RWPE2 (cell line): ENCODE measurements at regions not wholly inside any gene's neighbourhood (a gene's known extent, or its start where the extent isn't known, plus 50 kb on each side); places are given as distances from the start of the nearest gene placed in this dataset.
A peak's percentile ranks its signal among the peaks of the same experiment; 100 is the strongest.

Experiments used
- ATAC-seq: fragments of 200-7000 bp; cut with Tn5 transposase; 3 replicates; pipeline ENCODE4 v1.9.1; 2021; ENCODE audit warnings: low read depth
- DNase-seq: peaks from one replicate; pipeline ENCODE4 v3.0.0-alpha.2; 2020; ENCODE audit warnings: low spot score
- H3K27ac ChIP-seq: fragments of 450-650 bp; 2 replicates; pipeline ENCODE4 v1.5.1; 2017; ENCODE audit warnings: mild to moderate bottlenecking; ENCODE audit not compliant: poor library complexity, severe bottlenecking
- H3K27me3 ChIP-seq: fragments of 250-450 bp; sonication (Bioruptor Pico); 2 replicates; pipeline ENCODE4 v1.5.1; 2021; ENCODE audit warnings: mild to moderate bottlenecking, moderate library complexity; ENCODE audit not compliant: insufficient read depth, poor library complexity, severe bottlenecking
- H3K36me3 ChIP-seq: fragments of 250-450 bp; sonication (Bioruptor Pico); 2 replicates; pipeline ENCODE4 v1.5.1; 2020; ENCODE audit warnings: low read depth, mild to moderate bottlenecking, moderate library complexity
- H3K4me1 ChIP-seq: fragments of 250-450 bp; sonication (Bioruptor Pico); 2 replicates; pipeline ENCODE4 v1.5.1; 2021; ENCODE audit warnings: mild to moderate bottlenecking, moderate library complexity; ENCODE audit not compliant: insufficient read depth, poor library complexity, severe bottlenecking
- H3K4me3 ChIP-seq: fragments of 250-450 bp; sonication (Bioruptor Pico); 2 replicates; pipeline ENCODE4 v1.5.1; 2021; ENCODE audit warnings: mild to moderate bottlenecking, moderate library complexity; ENCODE audit not compliant: severe bottlenecking
- H3K9me3 ChIP-seq: fragments of 250-450 bp; sonication (Bioruptor Pico); 2 replicates; pipeline ENCODE4 v1.5.1; 2021; ENCODE audit warnings: mild to moderate bottlenecking, moderate library complexity; ENCODE audit not compliant: severe bottlenecking
- TF ChIP-seq, protein P1 (sequence below): fragments of 450-650 bp; IDR thresholded peaks from one replicate; pipeline ENCODE4 v1.5.1; 2017; ENCODE audit warnings: mild to moderate bottlenecking, moderate library complexity; ENCODE audit not compliant: poor library complexity, severe bottlenecking

DNA sequence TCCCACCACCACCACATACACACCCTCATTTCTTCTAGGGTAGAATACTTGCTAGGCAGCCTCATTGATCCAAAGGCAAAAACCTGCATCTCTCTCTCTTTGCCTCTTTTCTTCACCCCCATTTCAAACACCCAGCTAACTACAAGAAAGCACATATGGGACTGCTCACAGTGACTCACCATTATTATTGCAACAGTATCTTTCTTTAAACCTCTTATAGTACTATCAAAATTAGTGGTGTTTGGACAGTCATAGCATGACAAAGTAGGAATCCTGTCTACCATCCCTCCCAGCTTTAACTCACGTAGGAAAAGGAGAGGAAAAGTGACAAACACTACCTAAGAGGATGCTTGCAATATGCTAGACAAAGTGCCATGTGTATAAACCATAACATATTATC, 422.5 kb upstream of the CRIM1 start:
- no peaks in the 10 kb centered on the region for H3K36me3 ChIP-seq
- H3K4me1 ChIP-seq = no peaks in the 10 kb centered on the region
- no peaks in the 10 kb centered on the region for H3K27me3 ChIP-seq
- no peak overlapping the region for H3K4me3 ChIP-seq
- DNase-seq (no peak), ATAC-seq (0 out of 3 replicates have a peak, but pooled peaks have one; percentile 27)
- no peaks in the 10 kb centered on the region for H3K9me3 ChIP-seq
- TF ChIP-seq, protein P1, sequence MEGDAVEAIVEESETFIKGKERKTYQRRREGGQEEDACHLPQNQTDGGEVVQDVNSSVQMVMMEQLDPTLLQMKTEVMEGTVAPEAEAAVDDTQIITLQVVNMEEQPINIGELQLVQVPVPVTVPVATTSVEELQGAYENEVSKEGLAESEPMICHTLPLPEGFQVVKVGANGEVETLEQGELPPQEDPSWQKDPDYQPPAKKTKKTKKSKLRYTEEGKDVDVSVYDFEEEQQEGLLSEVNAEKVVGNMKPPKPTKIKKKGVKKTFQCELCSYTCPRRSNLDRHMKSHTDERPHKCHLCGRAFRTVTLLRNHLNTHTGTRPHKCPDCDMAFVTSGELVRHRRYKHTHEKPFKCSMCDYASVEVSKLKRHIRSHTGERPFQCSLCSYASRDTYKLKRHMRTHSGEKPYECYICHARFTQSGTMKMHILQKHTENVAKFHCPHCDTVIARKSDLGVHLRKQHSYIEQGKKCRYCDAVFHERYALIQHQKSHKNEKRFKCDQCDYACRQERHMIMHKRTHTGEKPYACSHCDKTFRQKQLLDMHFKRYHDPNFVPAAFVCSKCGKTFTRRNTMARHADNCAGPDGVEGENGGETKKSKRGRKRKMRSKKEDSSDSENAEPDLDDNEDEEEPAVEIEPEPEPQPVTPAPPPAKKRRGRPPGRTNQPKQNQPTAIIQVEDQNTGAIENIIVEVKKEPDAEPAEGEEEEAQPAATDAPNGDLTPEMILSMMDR = no peak
- H3K27ac ChIP-seq = no peak overlapping the region

DNA sequence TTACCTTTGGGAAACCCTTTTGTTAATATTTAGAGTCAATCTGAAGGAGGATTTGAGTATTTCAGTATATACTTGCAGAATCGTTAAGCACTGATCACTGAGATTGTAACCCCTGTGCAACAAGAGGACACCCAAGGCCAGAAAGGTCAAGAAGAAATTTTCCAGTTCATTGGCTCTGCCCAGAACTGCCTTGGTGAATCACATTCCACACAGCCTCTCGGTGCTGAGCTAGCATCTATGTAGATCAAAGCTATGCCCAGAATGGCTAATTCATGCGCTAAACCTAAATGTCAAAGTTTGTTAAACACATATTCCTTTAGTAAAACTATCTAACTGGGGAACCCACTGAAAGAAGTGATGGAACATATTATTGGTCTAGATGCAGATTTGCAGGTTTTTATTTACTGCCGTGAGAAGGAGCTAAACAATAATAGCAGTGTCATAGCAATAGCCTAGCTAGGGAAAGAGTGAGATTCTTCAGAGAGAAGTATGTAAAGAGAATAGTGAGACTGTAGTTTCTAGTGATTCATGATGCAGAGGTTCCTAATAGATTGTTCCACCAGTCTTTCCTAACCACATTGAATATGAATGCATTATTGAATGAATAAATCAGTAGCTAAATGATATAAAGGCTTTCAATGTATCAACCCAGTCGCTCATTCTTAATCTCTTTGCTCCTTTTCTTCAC, 423.2 kb upstream of the CRIM1 start:
- ATAC-seq (no peak), DNase-seq (no peak)
- no peaks in the 10 kb centered on the region for H3K9me3 ChIP-seq
- TF ChIP-seq, protein P1 = no peak
- H3K4me3 ChIP-seq = no peak overlapping the region
- no peaks in the 10 kb centered on the region for H3K36me3 ChIP-seq
- H3K27me3 ChIP-seq = no peaks in the 10 kb centered on the region
- no peaks in the 10 kb centered on the region for H3K4me1 ChIP-seq
- no peak overlapping the region for H3K27ac ChIP-seq

DNA sequence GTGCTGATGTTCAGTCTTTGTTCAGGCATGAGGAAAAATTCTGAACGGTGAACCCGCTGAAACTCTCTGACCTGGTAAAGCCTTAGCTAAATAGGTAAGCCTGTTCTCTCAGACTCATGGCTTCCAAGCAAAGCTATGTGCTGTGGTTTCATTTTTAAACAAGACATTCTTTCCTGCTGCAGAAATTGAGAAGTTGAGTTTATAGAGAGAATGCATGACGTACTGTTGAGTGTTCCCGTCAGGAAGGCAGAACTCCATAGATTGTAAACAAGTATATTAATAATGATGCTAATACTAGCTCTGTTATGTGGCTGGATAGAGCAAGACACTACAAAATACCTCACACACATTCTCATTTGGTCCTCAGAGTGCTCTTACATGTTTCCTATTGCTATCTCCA, 424.0 kb upstream of the CRIM1 start:
- H3K27ac ChIP-seq = no peak overlapping the region
- no peaks in the 10 kb centered on the region for H3K4me1 ChIP-seq
- no peak for DNase-seq
- H3K4me3 ChIP-seq = no peak overlapping the region
- H3K36me3 ChIP-seq = no peaks in the 10 kb centered on the region
- TF ChIP-seq, protein P1 = no peak
- H3K27me3 ChIP-seq = no peaks in the 10 kb centered on the region
- H3K9me3 ChIP-seq = no peaks in the 10 kb centered on the region
- no peak for ATAC-seq

DNA sequence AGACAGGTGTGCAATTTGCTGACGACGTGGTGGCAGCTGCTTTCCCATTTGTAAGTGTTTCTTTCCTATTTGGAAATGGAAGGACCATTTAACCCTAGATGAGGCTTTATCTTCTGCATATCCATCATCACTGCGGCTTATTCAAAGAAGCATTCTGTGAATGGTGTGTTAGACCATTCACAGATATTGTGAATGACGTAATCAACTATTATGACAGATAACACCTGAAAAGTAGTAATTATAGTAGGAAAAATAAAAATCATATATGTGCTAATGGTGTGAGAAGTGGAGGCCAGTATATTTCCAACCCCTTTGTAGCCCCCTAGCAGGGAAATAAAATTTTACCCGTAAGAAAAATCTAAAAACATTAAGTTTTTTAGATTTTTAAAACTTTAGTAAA, 424.5 kb upstream of the CRIM1 start:
- no peak overlapping the region for H3K27ac ChIP-seq
- DNase-seq = no peak
- TF ChIP-seq, protein P1 = no peak
- no peaks in the 10 kb centered on the region for H3K9me3 ChIP-seq
- no peak overlapping the region for H3K4me3 ChIP-seq
- no peak for ATAC-seq
- H3K36me3 ChIP-seq = no peaks in the 10 kb centered on the region
- no peaks in the 10 kb centered on the region for H3K27me3 ChIP-seq
- H3K4me1 ChIP-seq = no peaks in the 10 kb centered on the region

DNA sequence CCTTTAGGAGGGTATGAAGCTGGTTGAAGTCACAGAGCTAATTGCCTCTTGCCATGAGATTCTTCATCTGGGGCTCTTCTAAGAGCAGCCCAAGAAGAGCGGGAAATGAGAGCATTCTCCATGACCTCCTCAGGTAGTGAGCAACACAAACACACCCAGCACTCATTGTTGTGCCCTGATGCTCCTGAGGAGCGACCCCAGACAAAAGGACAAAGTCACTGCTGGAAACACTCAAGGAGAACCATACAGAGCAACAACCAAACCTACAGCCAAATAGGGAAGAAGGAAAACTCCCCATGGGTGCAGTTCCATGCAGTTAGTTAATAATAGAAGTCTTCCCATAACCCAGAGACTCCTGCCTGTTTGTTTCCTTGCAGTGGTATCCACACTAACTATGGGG, 426.0 kb upstream of the CRIM1 start:
- Histone ChIP-seq H3K36me3 (no peaks in the 10 kb centered on the region), H3K4me1 (no peaks in the 10 kb centered on the region), H3K27ac (no peak overlapping the region), H3K27me3 (peaks cover 3% of the 10 kb centered on the region), H3K4me3 (no peak overlapping the region), H3K9me3 (no peaks in the 10 kb centered on the region)
- no peak for ATAC-seq
- TF ChIP-seq, protein P1 = no peak
- DNase-seq = no peak
